Skeletal muscle tissue (tissue), 3 donors: ENCODE measurements at regions not wholly inside any gene's neighbourhood (a gene's known extent, or its start where the extent isn't known, plus 50 kb on each side); places are given as distances from the start of the nearest gene placed in this dataset.
"Not testable (repeated sequence)": the region's sequence is repeated elsewhere in the genome, so short reads cannot be mapped to it uniquely, and the experiment has no call there.

Source experiments
- H3K27ac ChIP-seq: one replicate; pipeline ENCODE4 v1.7.0; 2013; ENCODE audit warnings: mild to moderate bottlenecking, low read depth, low read length, inconsistent platforms
- H3K27me3 ChIP-seq, 3 donors: one replicate each; pipeline ENCODE4 v1.7.0; 2013; ENCODE audit warnings: low read length in 3 of 3; ENCODE audit not compliant: control insufficient read depth in 3 of 3, insufficient read depth in 3 of 3
- H3K36me3 ChIP-seq, 3 donors: one replicate each; pipeline ENCODE4 v1.7.0; 2013; ENCODE audit warnings: low read length in 3 of 3; ENCODE audit not compliant: control insufficient read depth in 3 of 3, insufficient read depth in 3 of 3
- H3K4me1 ChIP-seq, 3 donors: one replicate each; pipeline ENCODE4 v1.7.0; 2013; ENCODE audit warnings: low read length in 3 of 3, mild to moderate bottlenecking in 3 of 3; ENCODE audit not compliant: control insufficient read depth in 3 of 3, insufficient read depth in 3 of 3
- H3K4me3 ChIP-seq, 3 donors: one replicate each; pipeline ENCODE4 v1.7.0; 2013; ENCODE audit warnings: low read length in 3 of 3
- H3K9ac ChIP-seq, 3 donors: one replicate each; pipeline ENCODE4 v1.7.0; 2013; ENCODE audit warnings: low read length in 3 of 3, mild to moderate bottlenecking in 3 of 3, moderate library complexity in 2 of 3, low read depth in 1 of 3
- H3K9me3 ChIP-seq, 3 donors: one replicate each; pipeline ENCODE4 v1.7.0; 2013; ENCODE audit warnings: low read length in 3 of 3; ENCODE audit not compliant: control insufficient read depth in 3 of 3
- donor health status: Osteomylitis.

GRCh38 chr1:29925058-29925457 is 688.7 kb downstream of the PTPRU start:
- peaks cover 0 to 26% (median 11%) of the 10 kb centered on the region in 3 donors for H3K27me3 ChIP-seq
- H3K4me1 ChIP-seq: no peaks in the 10 kb centered on the region
- H3K9ac ChIP-seq: no peak overlapping the region
- H3K27ac ChIP-seq: no peak overlapping the region
- no peak overlapping the region for H3K4me3 ChIP-seq
- no peaks in the 10 kb centered on the region for H3K36me3 ChIP-seq
- H3K9me3 ChIP-seq: no peaks in the 10 kb centered on the region

- Histone ChIP-seq H3K9ac (no peak overlapping the region), H3K4me3 (no peak overlapping the region), H3K27me3 (peaks cover 0 to 22% (median 10%) of the 10 kb centered on the region in 3 donors)
Observed at GRCh38 chr1:29924017-29924431, 687.7 kb downstream of the PTPRU start.

GRCh38 chr1:29921741-29922140 is 685.4 kb downstream of the PTPRU start:
- Histone ChIP-seq H3K27me3 (peaks cover 0 to 21% (median 11%) of the 10 kb centered on the region in 3 donors), H3K27ac (no peak overlapping the region), H3K9me3 (no peaks in the 10 kb centered on the region), H3K36me3 (no peaks in the 10 kb centered on the region), H3K4me3 (no peak overlapping the region), H3K4me1 (no peaks in the 10 kb centered on the region), H3K9ac (no peak overlapping the region)

More at GRCh38 chr1:29924017-29924431, 687.7 kb downstream of the PTPRU start:
- Histone ChIP-seq H3K9me3 (no peaks in the 10 kb centered on the region), H3K36me3 (no peaks in the 10 kb centered on the region), H3K4me1 (no peaks in the 10 kb centered on the region), H3K27ac (no peak overlapping the region)

GRCh38 chr1:29920784-29921183 is 684.5 kb downstream of the PTPRU start:
- Histone ChIP-seq H3K9me3 (no peaks in the 10 kb centered on the region), H3K27me3 (peaks cover 0 to 21% (median 10%) of the 10 kb centered on the region in 3 donors), H3K4me1 (no peaks in the 10 kb centered on the region), H3K4me3 (no peak overlapping the region), H3K9ac (no peak overlapping the region), H3K36me3 (no peaks in the 10 kb centered on the region), H3K27ac (no peak overlapping the region)

GRCh38 chr1:29920316-29920715 is 684.0 kb downstream of the PTPRU start:
- H3K9me3 ChIP-seq: no peaks in the 10 kb centered on the region
- H3K36me3 ChIP-seq: no peaks in the 10 kb centered on the region
- H3K27me3 ChIP-seq: peaks cover 0 to 23% (median 12%) of the 10 kb centered on the region in 3 donors
- H3K4me3 ChIP-seq: no peak overlapping the region
- no peak overlapping the region for H3K9ac ChIP-seq
- no peak overlapping the region for H3K27ac ChIP-seq
- no peaks in the 10 kb centered on the region for H3K4me1 ChIP-seq

GRCh38 chr1:29919041-29919440 is 682.7 kb downstream of the PTPRU start:
- H3K4me3 ChIP-seq, H3K4me1 ChIP-seq: not testable (repeated sequence)
- peaks cover 1 to 23% (median 17%) of the 10 kb centered on the region in 3 donors for H3K27me3 ChIP-seq

GRCh38 chr1:29916656-29917369 is 680.5 kb downstream of the PTPRU start:
- Histone ChIP-seq H3K27me3 (peaks cover 7 to 23% (median 19%) of the 10 kb centered on the region in 3 donors), H3K4me1 (no peaks in the 10 kb centered on the region), H3K36me3 (no peaks in the 10 kb centered on the region), H3K4me3 (no peak overlapping the region), H3K9ac (no peak overlapping the region), H3K9me3 (no peaks in the 10 kb centered on the region), H3K27ac (no peak overlapping the region)

More at GRCh38 chr1:29919041-29919440, 682.7 kb downstream of the PTPRU start:
- H3K36me3 ChIP-seq, H3K9me3 ChIP-seq, H3K27ac ChIP-seq, H3K9ac ChIP-seq: not testable (repeated sequence)

- Histone ChIP-seq H3K9me3 (no peaks in the 10 kb centered on the region), H3K4me3 (no peak overlapping the region), H3K27ac (no peak overlapping the region), H3K27me3 (peaks cover 7 to 26% (median 19%) of the 10 kb centered on the region in 3 donors), H3K9ac (no peak overlapping the region), H3K36me3 (no peaks in the 10 kb centered on the region), H3K4me1 (no peaks in the 10 kb centered on the region)
Observed at GRCh38 chr1:29914936-29915335, 678.6 kb downstream of the PTPRU start.

GRCh38 chr1:29912425-29912824 is 676.1 kb downstream of the PTPRU start:
- Histone ChIP-seq H3K36me3 (no peaks in the 10 kb centered on the region), H3K9ac (no peak overlapping the region), H3K4me1 (no peaks in the 10 kb centered on the region), H3K4me3 (no peak overlapping the region), H3K27ac (no peak overlapping the region), H3K9me3 (no peaks in the 10 kb centered on the region), H3K27me3 (peaks cover 11 to 25% (median 18%) of the 10 kb centered on the region in 3 donors)

- Histone ChIP-seq H3K4me3 (no peak overlapping the region), H3K27ac (no peak overlapping the region), H3K9me3 (no peaks in the 10 kb centered on the region), H3K36me3 (no peaks in the 10 kb centered on the region), H3K9ac (no peak overlapping the region), H3K27me3 (peaks cover 11 to 22% (median 18%) of the 10 kb centered on the region in 3 donors), H3K4me1 (no peaks in the 10 kb centered on the region)
Observed at GRCh38 chr1:29909962-29910361, 673.6 kb downstream of the PTPRU start.
